HepG2 (cell line): ENCODE measurements at regions not wholly inside any gene's neighbourhood (a gene's known extent, or its start where the extent isn't known, plus 50 kb on each side); places are given as distances from the start of the nearest gene placed in this dataset.
A peak's percentile ranks its signal among the peaks of the same experiment; 100 is the strongest.

Experiments used
- ATAC-seq: fragments of 200-7000 bp; cut with Tn5 transposase; 3 replicates; pipeline ENCODE4 v1.9.1; 2020; ENCODE audit warnings: mild to moderate bottlenecking, moderate library complexity
- BruUV-seq: library from RNA; stranded (reverse); fragments of 400-500 nt; replicated peaks from 2 replicates; lab custom pipeline; 2021; lab: Mats Ljungman, UMichigan
- CTCF ChIA-PET: fragments of 300-600 bp; formaldehyde crosslinking; extraction: SDS; loops from one replicate; lab custom pipeline; 2021; ENCODE audit warnings: low total read pairs, inconsistent platforms, low intra/inter-chr PET ratio; lab: Yijun Ruan, JAX
- POLR2A ChIA-PET: fragments of 350-600 bp; sonication (Branson Sonifier 250); formaldehyde crosslinking; loops from one replicate; lab custom pipeline; 2020; ENCODE audit warnings: antibody characterized with exemption, inconsistent platforms; lab: Yijun Ruan, JAX
- DNase-seq: peaks from one replicate; pipeline ENCODE4 v3.0.0-alpha.2; 2015; ENCODE audit warnings: low spot score
- FAIRE-seq: peaks from 3 replicates; lab custom pipeline; 2011; peaks lifted over from hg19 to GRCh38; lab: Jason Lieb, UNC
- H2AFZ ChIP-seq: one replicate; pipeline ENCODE4 v1.6.1; 2011; ENCODE audit warnings: low read length, inconsistent platforms
- H3K27ac ChIP-seq: fragments of 300-600 bp; 3 replicates; pipeline ENCODE4 v1.8.0; 2011; ENCODE audit warnings: mixed run types, mild to moderate bottlenecking, mixed read lengths, low read length, inconsistent platforms; ENCODE audit not compliant: insufficient read depth; ENCODE audit errors: extremely low read length
- H3K27me3 ChIP-seq, 2 experiments: fragments of 200-600 bp in 1 of 2; 2 replicates in 1 of 2; 3 replicates in 1 of 2; pipeline versions ENCODE4 v1.6.0 to v1.8.0; 2011; ENCODE audit warnings: low read length in 2 of 2, mild to moderate bottlenecking in 2 of 2, moderate library complexity in 2 of 2, inconsistent platforms in 1 of 2; ENCODE audit not compliant: insufficient read depth in 2 of 2, control insufficient read depth in 1 of 2
- H3K36me3 ChIP-seq, 2 experiments: fragments of 200-600 bp in 1 of 2; replicated peaks in 1 of 2; 2 replicates in 1 of 2; 3 replicates in 1 of 2; pipeline versions ENCODE4 v1.5.1 to v1.8.0; 2011; ENCODE audit warnings: low read length in 2 of 2, inconsistent platforms in 1 of 2; ENCODE audit not compliant: insufficient read depth in 2 of 2, control insufficient read depth in 1 of 2
- H3K4me1 ChIP-seq: 2 replicates; pipeline ENCODE4 v1.5.1; 2012; ENCODE audit warnings: low read length, inconsistent platforms; ENCODE audit not compliant: insufficient read depth
- H3K4me2 ChIP-seq: 2 replicates; pipeline ENCODE4 v1.6.0; 2011; ENCODE audit warnings: low read depth, low read length, inconsistent platforms
- H3K4me3 ChIP-seq, 3 experiments: fragments of 200-600 bp in 1 of 3; sonication (generic), shearing (Covaris generic) in 1 of 3; replicated peaks in 1 of 3; 2 replicates each; pipeline ENCODE4 v1.5.1; 2011 to 2016; ENCODE audit warnings: low read length in 3 of 3, inconsistent platforms in 2 of 3, low read depth in 2 of 3, mild to moderate bottlenecking in 2 of 3, control low read depth in 1 of 3, mixed read lengths in 1 of 3; ENCODE audit not compliant: insufficient read depth in 1 of 3
- H3K79me2 ChIP-seq: one replicate; pipeline ENCODE4 v1.6.1; 2011; ENCODE audit warnings: low read length, inconsistent platforms; ENCODE audit not compliant: insufficient read depth
- H3K9ac ChIP-seq: 2 replicates; pipeline ENCODE4 v1.6.0; 2011; ENCODE audit warnings: mild to moderate bottlenecking, low read depth, low read length, inconsistent platforms; ENCODE audit not compliant: insufficient read depth
- H3K9me3 ChIP-seq: 2 replicates; pipeline ENCODE4 v1.5.1; 2012; ENCODE audit warnings: mild to moderate bottlenecking, low read length
- H4K20me1 ChIP-seq: 2 replicates; pipeline ENCODE4 v1.6.0; 2011; ENCODE audit warnings: inconsistent platforms, mild to moderate bottlenecking, low read length, moderate library complexity; ENCODE audit not compliant: insufficient read depth
- ARNT2 ChIP-seq: sonication (generic); formaldehyde crosslinking; IDR thresholded peaks from 2 replicates; pipeline ENCODE4 v1.8.0; 2022; ENCODE audit warnings: mild to moderate bottlenecking, low read depth, missing genetic modification reagents, moderate library complexity
- GATA4 ChIP-seq: sonication (generic); IDR thresholded peaks from 2 replicates; pipeline ENCODE4 v1.6.1; 2016; ENCODE audit warnings: antibody characterized with exemption, low read depth, borderline replicate concordance
- HNRNPK ChIP-seq: fragments of 200-400 bp; formaldehyde crosslinking; IDR thresholded peaks from 2 replicates; pipeline ENCODE4 v1.6.1; 2018; ENCODE audit warnings: low read length, low read depth, moderate library complexity, mild to moderate bottlenecking; ENCODE audit not compliant: poor library complexity, severe bottlenecking
- HNRNPLL ChIP-seq: fragments of 200-400 bp; formaldehyde crosslinking; IDR thresholded peaks from 2 replicates; pipeline ENCODE4 v1.6.1; 2017; ENCODE audit warnings: mild to moderate bottlenecking, low read depth, low read length; ENCODE audit not compliant: poor library complexity, severe bottlenecking
- MYC ChIP-seq: sonication (generic); formaldehyde crosslinking; IDR thresholded peaks from 2 replicates; pipeline ENCODE4 v1.9.0; 2021; ENCODE audit warnings: missing genetic modification reagents, borderline replicate concordance
- NCOA2 ChIP-seq: sonication (generic); formaldehyde crosslinking; IDR thresholded peaks from 2 replicates; pipeline ENCODE4 v1.8.0; 2022; ENCODE audit warnings: inconsistent platforms
- TSC22D2 ChIP-seq: sonication (generic); formaldehyde crosslinking; IDR thresholded peaks from 2 replicates; pipeline ENCODE4 v1.5.1; 2020; ENCODE audit warnings: missing genetic modification reagents, mild to moderate bottlenecking, borderline replicate concordance
- ZNF558 ChIP-seq: sonication (generic); formaldehyde crosslinking; IDR thresholded peaks from 2 replicates; pipeline ENCODE4 v1.9.0; 2022; ENCODE audit warnings: mild to moderate bottlenecking, missing genetic modification reagents, borderline replicate concordance
- ZNF709 ChIP-seq: sonication (generic); formaldehyde crosslinking; IDR thresholded peaks from 2 replicates; pipeline ENCODE4 v1.5.0; 2020; ENCODE audit warnings: mild to moderate bottlenecking, missing genetic modification reagents
- ZNF790 ChIP-seq: sonication (generic); formaldehyde crosslinking; IDR thresholded peaks from 2 replicates; pipeline ENCODE4 v1.8.0; 2022; ENCODE audit warnings: missing genetic modification reagents, mild to moderate bottlenecking, borderline replicate concordance
- ZSCAN9 ChIP-seq: IDR thresholded peaks from 2 replicates; pipeline ENCODE4 v1.6.1; 2016; ENCODE audit warnings: borderline replicate concordance
- WGBS: methylation state at CpG from one replicate; pipeline ENCODE4 v1.1.6; 2017; ENCODE audit warnings: low lambda C conversion rate; 5-methylcytosine and 5-hydroxymethylcytosine counted together
- in situ Hi-C: cut with HindIII; loops from 2 replicates; pipeline ENCODE4 v1.10.0; 2017; ENCODE audit warnings: low pct_unique_long_range_greater_than_20kb; ENCODE audit not compliant: extremely low pct_ligation_motif_present
- intact Hi-C: fragments of 100-400 bp; cut with micrococcal nuclease; formaldehyde crosslinking; loops from one replicate; pipeline ENCODE4 v1.10.0; 2022; ENCODE audit not compliant: unreplicated experiment
- TF ChIP-seq, protein P1 (sequence below): sonication (generic); formaldehyde crosslinking; IDR thresholded peaks from 2 replicates; pipeline ENCODE4 v1.5.0; 2020; ENCODE audit warnings: mild to moderate bottlenecking, missing genetic modification reagents, moderate library complexity
- TF ChIP-seq, protein P2 (sequence below): sonication (generic); formaldehyde crosslinking; IDR thresholded peaks from 2 replicates; pipeline ENCODE4 v1.8.1; 2023; ENCODE audit warnings: mild to moderate bottlenecking, missing genetic modification reagents, borderline replicate concordance
- TF ChIP-seq, protein P3 (sequence below): sonication (generic); formaldehyde crosslinking; IDR thresholded peaks from 2 replicates; pipeline ENCODE4 v1.5.0; 2020; ENCODE audit warnings: mild to moderate bottlenecking, missing genetic modification reagents
- TF ChIP-seq, protein P4 (sequence below): sonication (generic); formaldehyde crosslinking; IDR thresholded peaks from 2 replicates; pipeline ENCODE4 v1.5.0; 2020; ENCODE audit warnings: missing genetic modification reagents

DNA sequence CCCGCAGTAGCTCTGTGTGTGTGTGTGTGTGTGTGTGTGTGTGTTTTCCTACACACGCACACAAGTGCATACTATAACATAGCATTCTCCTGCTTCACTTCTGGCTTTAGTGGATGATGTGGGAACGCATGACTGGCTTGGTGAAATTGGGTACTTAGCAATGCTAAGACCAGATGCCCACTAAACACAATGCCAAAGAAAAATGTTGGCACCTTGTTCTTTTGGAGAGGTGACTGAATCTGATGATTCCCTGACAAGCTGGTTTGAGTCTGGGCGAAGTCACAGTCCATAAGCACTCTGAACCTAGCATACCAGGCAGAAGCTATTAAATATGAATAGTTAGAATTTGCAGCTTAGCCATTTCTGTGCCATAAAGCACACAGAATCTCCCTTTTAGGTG lies 68.0 kb upstream of the CDCA7L start (continued):
- TF ChIP-seq, protein P1, sequence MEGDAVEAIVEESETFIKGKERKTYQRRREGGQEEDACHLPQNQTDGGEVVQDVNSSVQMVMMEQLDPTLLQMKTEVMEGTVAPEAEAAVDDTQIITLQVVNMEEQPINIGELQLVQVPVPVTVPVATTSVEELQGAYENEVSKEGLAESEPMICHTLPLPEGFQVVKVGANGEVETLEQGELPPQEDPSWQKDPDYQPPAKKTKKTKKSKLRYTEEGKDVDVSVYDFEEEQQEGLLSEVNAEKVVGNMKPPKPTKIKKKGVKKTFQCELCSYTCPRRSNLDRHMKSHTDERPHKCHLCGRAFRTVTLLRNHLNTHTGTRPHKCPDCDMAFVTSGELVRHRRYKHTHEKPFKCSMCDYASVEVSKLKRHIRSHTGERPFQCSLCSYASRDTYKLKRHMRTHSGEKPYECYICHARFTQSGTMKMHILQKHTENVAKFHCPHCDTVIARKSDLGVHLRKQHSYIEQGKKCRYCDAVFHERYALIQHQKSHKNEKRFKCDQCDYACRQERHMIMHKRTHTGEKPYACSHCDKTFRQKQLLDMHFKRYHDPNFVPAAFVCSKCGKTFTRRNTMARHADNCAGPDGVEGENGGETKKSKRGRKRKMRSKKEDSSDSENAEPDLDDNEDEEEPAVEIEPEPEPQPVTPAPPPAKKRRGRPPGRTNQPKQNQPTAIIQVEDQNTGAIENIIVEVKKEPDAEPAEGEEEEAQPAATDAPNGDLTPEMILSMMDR = no peak
- no peak for TF ChIP-seq ZSCAN9 (CRISPR knock-in tag)
- no peak for TF ChIP-seq ARNT2 (CRISPR knock-in tag)

DNA sequence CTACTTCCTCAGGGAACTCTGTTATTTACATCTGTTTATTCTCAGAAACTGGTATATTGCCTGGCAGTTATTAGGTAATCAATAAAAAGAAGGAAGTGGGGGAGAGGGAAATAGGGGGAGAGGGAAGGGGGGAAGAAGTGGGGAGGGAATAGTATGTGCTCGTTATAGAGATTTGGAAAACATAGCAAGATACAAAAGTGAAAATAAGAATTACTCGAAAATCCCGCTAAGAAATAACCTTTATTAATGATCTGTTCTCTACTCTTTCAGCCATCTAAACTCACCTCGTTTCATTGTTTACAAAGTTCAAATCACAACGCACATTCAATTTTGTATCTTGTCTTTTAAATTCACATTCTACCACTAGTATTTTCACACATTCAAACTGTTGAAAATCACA lies 63.0 kb upstream of the CDCA7L start:
- BruUV-seq = no TSS peak
- no peak for FAIRE-seq
- CTCF ChIA-PET = no interaction called here

DNA sequence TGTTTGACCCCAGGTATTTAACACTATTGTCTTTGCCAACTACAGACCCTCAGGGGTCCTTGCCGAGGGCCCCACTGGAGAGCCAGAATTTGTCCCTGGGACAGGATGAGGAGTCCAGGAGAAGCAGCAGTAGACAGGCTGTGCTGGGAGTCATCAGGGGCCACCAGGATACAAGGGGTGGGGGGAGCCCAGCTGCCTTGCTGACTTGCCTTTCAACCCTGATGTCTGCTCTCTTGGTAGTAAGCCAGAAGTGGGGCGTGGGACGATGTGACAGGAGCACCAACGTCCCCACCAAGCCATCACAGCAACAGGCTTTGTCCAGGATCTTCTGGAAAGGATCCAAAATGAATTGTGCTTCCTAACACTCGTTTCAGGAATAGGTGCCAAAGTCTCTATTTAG lies 62.4 kb upstream of the CDCA7L start:
- no peak overlapping the region for H3K4me3 ChIP-seq
- POLR2A ChIA-PET = no interaction called here
- no peak overlapping the region for H3K9ac ChIP-seq
- in situ Hi-C loops (no loop called here), intact Hi-C loops (no loop called here)
- H3K4me1 ChIP-seq = no peaks in the 10 kb centered on the region
- H3K79me2 ChIP-seq = no peaks in the 10 kb centered on the region
- WGBS = 4% methylated on average over 5 of the region's 5 CpGs
- no peak for ATAC-seq
- H3K36me3 ChIP-seq = no peaks in the 10 kb centered on the region
- FAIRE-seq = no peak
- H3K27ac ChIP-seq = no peak overlapping the region
- no TSS peak for BruUV-seq
- H3K9me3 ChIP-seq = no peaks in the 10 kb centered on the region
- no peaks in the 10 kb centered on the region for H4K20me1 ChIP-seq
- DNase-seq = no peak
- H3K4me2 ChIP-seq = no peak overlapping the region
- no peak overlapping the region for H2AFZ ChIP-seq
- CTCF ChIA-PET = no interaction called here
- H3K27me3 ChIP-seq = peaks cover 0 to 21% of the 10 kb centered on the region in 2 experiments; a peak in 3 of 5 replicates
- TF ChIP-seq ZNF790 (no peak), GATA4 (no peak), ZNF709 (CRISPR knock-in tag) (no peak), NCOA2 (CRISPR knock-in tag) (no peak), MYC (CRISPR knock-in tag) (no peak), ZNF558 (no peak), HNRNPLL (no peak)
- TF ChIP-seq, protein P2, sequence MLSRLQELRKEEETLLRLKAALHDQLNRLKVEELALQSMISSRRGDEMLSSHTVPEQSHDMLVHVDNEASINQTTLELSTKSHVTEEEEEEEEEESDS (CRISPR knock-in tag) = no peak
- TF ChIP-seq, protein P3, sequence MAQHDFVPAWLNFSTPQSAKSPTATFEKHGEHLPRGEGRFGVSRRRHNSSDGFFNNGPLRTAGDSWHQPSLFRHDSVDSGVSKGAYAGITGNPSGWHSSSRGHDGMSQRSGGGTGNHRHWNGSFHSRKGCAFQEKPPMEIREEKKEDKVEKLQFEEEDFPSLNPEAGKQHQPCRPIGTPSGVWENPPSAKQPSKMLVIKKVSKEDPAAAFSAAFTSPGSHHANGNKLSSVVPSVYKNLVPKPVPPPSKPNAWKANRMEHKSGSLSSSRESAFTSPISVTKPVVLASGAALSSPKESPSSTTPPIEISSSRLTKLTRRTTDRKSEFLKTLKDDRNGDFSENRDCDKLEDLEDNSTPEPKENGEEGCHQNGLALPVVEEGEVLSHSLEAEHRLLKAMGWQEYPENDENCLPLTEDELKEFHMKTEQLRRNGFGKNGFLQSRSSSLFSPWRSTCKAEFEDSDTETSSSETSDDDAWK = no peak
- TF ChIP-seq, protein P4, sequence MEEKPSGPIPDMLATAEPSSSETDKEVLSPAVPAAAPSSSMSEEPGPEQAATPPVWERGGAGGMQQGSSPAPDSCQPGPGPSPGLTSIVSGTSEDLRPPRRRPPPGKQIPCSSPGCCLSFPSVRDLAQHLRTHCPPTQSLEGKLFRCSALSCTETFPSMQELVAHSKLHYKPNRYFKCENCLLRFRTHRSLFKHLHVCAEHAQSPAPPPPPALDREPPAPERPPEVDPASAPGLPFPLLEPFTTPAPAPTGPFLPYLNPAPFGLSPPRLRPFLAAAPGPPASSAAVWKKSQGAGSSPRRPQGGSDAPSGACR (CRISPR knock-in tag) = no peak

More for the DNA sequence above, 63.0 kb upstream of the CDCA7L start:
- Histone ChIP-seq H3K9me3 (no peaks in the 10 kb centered on the region), H3K79me2 (no peaks in the 10 kb centered on the region)
- in situ Hi-C loops = no loop called here
- TF ChIP-seq HNRNPK = peak; percentile 92
- no peak for TF ChIP-seq TSC22D2 (CRISPR knock-in tag)
- TF ChIP-seq, all 625 proteins: peak for 1
- no peaks in the 10 kb centered on the region for H4K20me1 ChIP-seq
- no peak overlapping the region for H2AFZ ChIP-seq
- intact Hi-C loops = no loop called here
- H3K27ac ChIP-seq = no peak overlapping the region
- WGBS = 10% methylated on average over 5 of the region's 5 CpGs
- POLR2A ChIA-PET = no interaction called here
- DNase-seq = no peak
- no peak overlapping the region for H3K4me2 ChIP-seq
- peaks cover 0 to 18% of the 10 kb centered on the region in 2 experiments; a peak in 3 of 5 replicates for H3K27me3 ChIP-seq
- no peak for ATAC-seq
- H3K4me1 ChIP-seq = no peaks in the 10 kb centered on the region
- no peaks in the 10 kb centered on the region for H3K36me3 ChIP-seq
- H3K4me3 ChIP-seq = no peak overlapping the region
- H3K9ac ChIP-seq = no peak overlapping the region
